AG10803 (cell line): ENCODE measurements at regions not wholly inside any gene's neighbourhood (a gene's known extent, or its start where the extent isn't known, plus 50 kb on each side); places are given as distances from the start of the nearest gene placed in this dataset.

ENCODE experiments used
- DNase-seq: peaks from one replicate; pipeline ENCODE4 v3.0.0; 2010; ENCODE audit warnings: low read depth
- H3K4me3 ChIP-seq: 2 replicates; pipeline ENCODE4 v1.5.1; 2011; ENCODE audit warnings: mild to moderate bottlenecking, low read length, control low read depth
- CTCF ChIP-seq: conservative IDR thresholded peaks from 2 replicates; pipeline ENCODE4 v1.5.1; 2011; ENCODE audit warnings: mild to moderate bottlenecking, low read length, control low read depth, inconsistent platforms

- DNase-seq, result no peak
- no peak for TF ChIP-seq CTCF
Measured at GRCh38 chr1:80656641-80657040, 1144.1 kb upstream of the ADGRL2 start.

GRCh38 chr1:80656014-80656636 lies 1144.6 kb upstream of the ADGRL2 start:
- no peak overlapping the region for H3K4me3 ChIP-seq
- DNase-seq, result no peak
- TF ChIP-seq CTCF, result no peak

More at GRCh38 chr1:80656641-80657040, 1144.1 kb upstream of the ADGRL2 start:
- H3K4me3 ChIP-seq, result no peak overlapping the region

GRCh38 chr1:80646053-80646452 lies 1154.7 kb upstream of the ADGRL2 start:
- no peak for TF ChIP-seq CTCF
- DNase-seq, result no peak
- H3K4me3 ChIP-seq, result no peak overlapping the region

- no peak for TF ChIP-seq CTCF
- H3K4me3 ChIP-seq, result no peak overlapping the region
- DNase-seq, result no peak
Measured at GRCh38 chr1:80645621-80646020, 1155.1 kb upstream of the ADGRL2 start.

- no peak for TF ChIP-seq CTCF
- no peak for DNase-seq
- no peak overlapping the region for H3K4me3 ChIP-seq
Measured at GRCh38 chr1:80640978-80641377, 1159.8 kb upstream of the ADGRL2 start.

- H3K4me3 ChIP-seq, result no peak overlapping the region
- no peak for DNase-seq
- TF ChIP-seq CTCF, result no peak
Measured at GRCh38 chr1:80639777-80640533, 1160.8 kb upstream of the ADGRL2 start.
